GM23338 (cell line): ENCODE measurements at regions not wholly inside any gene's neighbourhood (a gene's known extent, or its start where the extent isn't known, plus 50 kb on each side); places are given as distances from the start of the nearest gene placed in this dataset.

ENCODE experiments used
- CREB1 ChIP-seq: fragments of 250-450 bp; sonication (Bioruptor Pico); IDR thresholded peaks from 2 replicates; pipeline ENCODE4 v1.5.0; 2020; ENCODE audit warnings: low read depth, mild to moderate bottlenecking, moderate library complexity
- EZH2 ChIP-seq: fragments of 200-600 bp; sonication (generic); IDR thresholded peaks from one replicate; pipeline ENCODE4 v1.8.0; 2017; ENCODE audit warnings: antibody characterized with exemption, mild to moderate bottlenecking, low read depth; ENCODE audit not compliant: unreplicated experiment
- EZH2phosphoT487 ChIP-seq: fragments of 200-600 bp; sonication (generic); IDR thresholded peaks from one replicate; pipeline ENCODE4 v1.8.1; 2018; ENCODE audit warnings: antibody characterized with exemption; ENCODE audit not compliant: unreplicated experiment
- JUNB ChIP-seq: IDR thresholded peaks from one replicate; pipeline ENCODE4 v1.6.1; 2016; ENCODE audit warnings: antibody characterized with exemption; ENCODE audit not compliant: unreplicated experiment
- NANOG ChIP-seq: IDR thresholded peaks from 2 replicates; pipeline ENCODE4 v1.6.1; 2016; ENCODE audit warnings: antibody characterized with exemption, borderline replicate concordance
- POLR2AphosphoS5 ChIP-seq: IDR thresholded peaks from 2 replicates; pipeline ENCODE4 v1.6.1; 2016; ENCODE audit warnings: antibody characterized with exemption, low read depth
- STAT1 ChIP-seq: IDR thresholded peaks from one replicate; pipeline ENCODE4 v1.6.1; 2016; ENCODE audit warnings: antibody characterized with exemption; ENCODE audit not compliant: unreplicated experiment
- ZNF114 ChIP-seq: fragments of 250-450 bp; sonication (Bioruptor Pico); IDR thresholded peaks from 2 replicates; pipeline ENCODE4 v1.5.0; 2020; ENCODE audit warnings: mild to moderate bottlenecking, moderate library complexity
- ZNF331 ChIP-seq: fragments of 250-450 bp; sonication (Bioruptor Pico); IDR thresholded peaks from 2 replicates; pipeline ENCODE4 v1.5.0; 2020; ENCODE audit warnings: low read depth, mild to moderate bottlenecking, moderate library complexity
- TF ChIP-seq, protein P1 (sequence below), 2 experiments: fragments of 200-600 bp in 1 of 2; sonication (generic) in 1 of 2; conservative IDR thresholded peaks; 2 replicates each; pipeline versions ENCODE4 v1.5.1 to v1.6.1; 2016 to 2017; ENCODE audit warnings: antibody characterized with exemption in 2 of 2, low read depth in 2 of 2, mild to moderate bottlenecking in 2 of 2, moderate library complexity in 1 of 2
- TF ChIP-seq, protein P2 (sequence below): IDR thresholded peaks from one replicate; pipeline ENCODE4 v1.6.1; 2018; ENCODE audit warnings: antibody characterized with exemption; ENCODE audit not compliant: unreplicated experiment
- TF ChIP-seq, protein P3 (sequence below): IDR thresholded peaks from 2 replicates; pipeline ENCODE4 v1.6.1; 2016; ENCODE audit warnings: antibody characterized with exemption
- TF ChIP-seq, protein P4 (sequence below): fragments of 250-450 bp; sonication (Bioruptor Pico); IDR thresholded peaks from 2 replicates; pipeline ENCODE4 v1.5.0; 2020; ENCODE audit warnings: mild to moderate bottlenecking, moderate library complexity

DNA sequence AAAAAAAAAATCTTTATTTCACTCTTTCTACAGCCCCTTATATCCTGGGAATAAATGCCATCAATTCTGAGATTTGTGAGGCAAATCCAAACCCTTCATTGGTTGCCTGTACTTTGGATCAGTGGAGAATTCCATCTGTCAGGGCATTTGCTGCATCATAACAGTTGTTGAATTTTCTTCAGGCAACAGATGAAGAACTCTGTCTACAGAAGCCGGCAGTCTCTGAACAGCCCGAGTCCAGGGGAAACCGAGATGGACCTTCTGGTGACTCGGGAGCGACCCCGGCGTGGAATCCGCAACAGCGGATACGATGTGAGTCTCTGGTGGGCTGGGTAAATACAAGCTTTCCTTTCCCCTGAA lies 82.3 kb downstream of the C11orf91 start:
- TF ChIP-seq POLR2AphosphoS5 (no peak), EZH2 (no peak), CREB1 (CRISPR knock-in tag) (no peak), JUNB (no peak), EZH2phosphoT487 (no peak), NANOG (no peak), ZNF114 (no peak), STAT1 (no peak), ZNF331 (CRISPR knock-in tag) (no peak)
- TF ChIP-seq, protein P1, sequence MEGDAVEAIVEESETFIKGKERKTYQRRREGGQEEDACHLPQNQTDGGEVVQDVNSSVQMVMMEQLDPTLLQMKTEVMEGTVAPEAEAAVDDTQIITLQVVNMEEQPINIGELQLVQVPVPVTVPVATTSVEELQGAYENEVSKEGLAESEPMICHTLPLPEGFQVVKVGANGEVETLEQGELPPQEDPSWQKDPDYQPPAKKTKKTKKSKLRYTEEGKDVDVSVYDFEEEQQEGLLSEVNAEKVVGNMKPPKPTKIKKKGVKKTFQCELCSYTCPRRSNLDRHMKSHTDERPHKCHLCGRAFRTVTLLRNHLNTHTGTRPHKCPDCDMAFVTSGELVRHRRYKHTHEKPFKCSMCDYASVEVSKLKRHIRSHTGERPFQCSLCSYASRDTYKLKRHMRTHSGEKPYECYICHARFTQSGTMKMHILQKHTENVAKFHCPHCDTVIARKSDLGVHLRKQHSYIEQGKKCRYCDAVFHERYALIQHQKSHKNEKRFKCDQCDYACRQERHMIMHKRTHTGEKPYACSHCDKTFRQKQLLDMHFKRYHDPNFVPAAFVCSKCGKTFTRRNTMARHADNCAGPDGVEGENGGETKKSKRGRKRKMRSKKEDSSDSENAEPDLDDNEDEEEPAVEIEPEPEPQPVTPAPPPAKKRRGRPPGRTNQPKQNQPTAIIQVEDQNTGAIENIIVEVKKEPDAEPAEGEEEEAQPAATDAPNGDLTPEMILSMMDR (conservative IDR thresholded peaks at IDR 0.05; ENCODE audit: low read depth in 2 of 2): no peak
- TF ChIP-seq, protein P2, sequence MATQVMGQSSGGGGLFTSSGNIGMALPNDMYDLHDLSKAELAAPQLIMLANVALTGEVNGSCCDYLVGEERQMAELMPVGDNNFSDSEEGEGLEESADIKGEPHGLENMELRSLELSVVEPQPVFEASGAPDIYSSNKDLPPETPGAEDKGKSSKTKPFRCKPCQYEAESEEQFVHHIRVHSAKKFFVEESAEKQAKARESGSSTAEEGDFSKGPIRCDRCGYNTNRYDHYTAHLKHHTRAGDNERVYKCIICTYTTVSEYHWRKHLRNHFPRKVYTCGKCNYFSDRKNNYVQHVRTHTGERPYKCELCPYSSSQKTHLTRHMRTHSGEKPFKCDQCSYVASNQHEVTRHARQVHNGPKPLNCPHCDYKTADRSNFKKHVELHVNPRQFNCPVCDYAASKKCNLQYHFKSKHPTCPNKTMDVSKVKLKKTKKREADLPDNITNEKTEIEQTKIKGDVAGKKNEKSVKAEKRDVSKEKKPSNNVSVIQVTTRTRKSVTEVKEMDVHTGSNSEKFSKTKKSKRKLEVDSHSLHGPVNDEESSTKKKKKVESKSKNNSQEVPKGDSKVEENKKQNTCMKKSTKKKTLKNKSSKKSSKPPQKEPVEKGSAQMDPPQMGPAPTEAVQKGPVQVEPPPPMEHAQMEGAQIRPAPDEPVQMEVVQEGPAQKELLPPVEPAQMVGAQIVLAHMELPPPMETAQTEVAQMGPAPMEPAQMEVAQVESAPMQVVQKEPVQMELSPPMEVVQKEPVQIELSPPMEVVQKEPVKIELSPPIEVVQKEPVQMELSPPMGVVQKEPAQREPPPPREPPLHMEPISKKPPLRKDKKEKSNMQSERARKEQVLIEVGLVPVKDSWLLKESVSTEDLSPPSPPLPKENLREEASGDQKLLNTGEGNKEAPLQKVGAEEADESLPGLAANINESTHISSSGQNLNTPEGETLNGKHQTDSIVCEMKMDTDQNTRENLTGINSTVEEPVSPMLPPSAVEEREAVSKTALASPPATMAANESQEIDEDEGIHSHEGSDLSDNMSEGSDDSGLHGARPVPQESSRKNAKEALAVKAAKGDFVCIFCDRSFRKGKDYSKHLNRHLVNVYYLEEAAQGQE: no peak
- TF ChIP-seq, protein P3, sequence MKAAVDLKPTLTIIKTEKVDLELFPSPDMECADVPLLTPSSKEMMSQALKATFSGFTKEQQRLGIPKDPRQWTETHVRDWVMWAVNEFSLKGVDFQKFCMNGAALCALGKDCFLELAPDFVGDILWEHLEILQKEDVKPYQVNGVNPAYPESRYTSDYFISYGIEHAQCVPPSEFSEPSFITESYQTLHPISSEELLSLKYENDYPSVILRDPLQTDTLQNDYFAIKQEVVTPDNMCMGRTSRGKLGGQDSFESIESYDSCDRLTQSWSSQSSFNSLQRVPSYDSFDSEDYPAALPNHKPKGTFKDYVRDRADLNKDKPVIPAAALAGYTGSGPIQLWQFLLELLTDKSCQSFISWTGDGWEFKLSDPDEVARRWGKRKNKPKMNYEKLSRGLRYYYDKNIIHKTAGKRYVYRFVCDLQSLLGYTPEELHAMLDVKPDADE: no peak
- TF ChIP-seq, protein P4, sequence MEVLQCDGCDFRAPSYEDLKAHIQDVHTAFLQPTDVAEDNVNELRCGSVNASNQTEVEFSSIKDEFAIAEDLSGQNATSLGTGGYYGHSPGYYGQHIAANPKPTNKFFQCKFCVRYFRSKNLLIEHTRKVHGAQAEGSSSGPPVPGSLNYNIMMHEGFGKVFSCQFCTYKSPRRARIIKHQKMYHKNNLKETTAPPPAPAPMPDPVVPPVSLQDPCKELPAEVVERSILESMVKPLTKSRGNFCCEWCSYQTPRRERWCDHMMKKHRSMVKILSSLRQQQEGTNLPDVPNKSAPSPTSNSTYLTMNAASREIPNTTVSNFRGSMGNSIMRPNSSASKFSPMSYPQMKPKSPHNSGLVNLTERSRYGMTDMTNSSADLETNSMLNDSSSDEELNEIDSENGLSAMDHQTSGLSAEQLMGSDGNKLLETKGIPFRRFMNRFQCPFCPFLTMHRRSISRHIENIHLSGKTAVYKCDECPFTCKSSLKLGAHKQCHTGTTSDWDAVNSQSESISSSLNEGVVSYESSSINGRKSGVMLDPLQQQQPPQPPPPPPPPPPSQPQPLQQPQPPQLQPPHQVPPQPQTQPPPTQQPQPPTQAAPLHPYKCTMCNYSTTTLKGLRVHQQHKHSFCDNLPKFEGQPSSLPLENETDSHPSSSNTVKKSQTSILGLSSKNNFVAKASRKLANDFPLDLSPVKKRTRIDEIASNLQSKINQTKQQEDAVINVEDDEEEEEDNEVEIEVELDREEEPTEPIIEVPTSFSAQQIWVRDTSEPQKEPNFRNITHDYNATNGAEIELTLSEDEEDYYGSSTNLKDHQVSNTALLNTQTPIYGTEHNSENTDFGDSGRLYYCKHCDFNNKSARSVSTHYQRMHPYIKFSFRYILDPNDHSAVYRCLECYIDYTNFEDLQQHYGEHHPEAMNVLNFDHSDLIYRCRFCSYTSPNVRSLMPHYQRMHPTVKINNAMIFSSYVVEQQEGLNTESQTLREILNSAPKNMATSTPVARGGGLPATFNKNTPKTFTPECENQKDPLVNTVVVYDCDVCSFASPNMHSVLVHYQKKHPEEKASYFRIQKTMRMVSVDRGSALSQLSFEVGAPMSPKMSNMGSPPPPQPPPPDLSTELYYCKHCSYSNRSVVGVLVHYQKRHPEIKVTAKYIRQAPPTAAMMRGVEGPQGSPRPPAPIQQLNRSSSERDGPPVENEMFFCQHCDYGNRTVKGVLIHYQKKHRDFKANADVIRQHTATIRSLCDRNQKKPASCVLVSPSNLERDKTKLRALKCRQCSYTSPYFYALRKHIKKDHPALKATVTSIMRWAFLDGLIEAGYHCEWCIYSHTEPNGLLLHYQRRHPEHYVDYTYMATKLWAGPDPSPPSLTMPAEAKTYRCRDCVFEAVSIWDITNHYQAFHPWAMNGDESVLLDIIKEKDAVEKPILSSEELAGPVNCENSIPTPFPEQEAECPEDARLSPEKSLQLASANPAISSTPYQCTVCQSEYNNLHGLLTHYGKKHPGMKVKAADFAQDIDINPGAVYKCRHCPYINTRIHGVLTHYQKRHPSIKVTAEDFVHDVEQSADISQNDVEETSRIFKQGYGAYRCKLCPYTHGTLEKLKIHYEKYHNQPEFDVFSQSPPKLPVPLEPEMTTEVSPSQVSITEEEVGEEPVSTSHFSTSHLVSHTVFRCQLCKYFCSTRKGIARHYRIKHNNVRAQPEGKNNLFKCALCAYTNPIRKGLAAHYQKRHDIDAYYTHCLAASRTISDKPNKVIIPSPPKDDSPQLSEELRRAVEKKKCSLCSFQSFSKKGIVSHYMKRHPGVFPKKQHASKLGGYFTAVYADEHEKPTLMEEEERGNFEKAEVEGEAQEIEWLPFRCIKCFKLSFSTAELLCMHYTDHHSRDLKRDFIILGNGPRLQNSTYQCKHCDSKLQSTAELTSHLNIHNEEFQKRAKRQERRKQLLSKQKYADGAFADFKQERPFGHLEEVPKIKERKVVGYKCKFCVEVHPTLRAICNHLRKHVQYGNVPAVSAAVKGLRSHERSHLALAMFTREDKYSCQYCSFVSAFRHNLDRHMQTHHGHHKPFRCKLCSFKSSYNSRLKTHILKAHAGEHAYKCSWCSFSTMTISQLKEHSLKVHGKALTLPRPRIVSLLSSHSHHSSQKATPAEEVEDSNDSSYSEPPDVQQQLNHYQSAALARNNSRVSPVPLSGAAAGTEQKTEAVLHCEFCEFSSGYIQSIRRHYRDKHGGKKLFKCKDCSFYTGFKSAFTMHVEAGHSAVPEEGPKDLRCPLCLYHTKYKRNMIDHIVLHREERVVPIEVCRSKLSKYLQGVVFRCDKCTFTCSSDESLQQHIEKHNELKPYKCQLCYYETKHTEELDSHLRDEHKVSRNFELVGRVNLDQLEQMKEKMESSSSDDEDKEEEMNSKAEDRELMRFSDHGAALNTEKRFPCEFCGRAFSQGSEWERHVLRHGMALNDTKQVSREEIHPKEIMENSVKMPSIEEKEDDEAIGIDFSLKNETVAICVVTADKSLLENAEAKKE (CRISPR knock-in tag): no peak
